ENCODE measurements at regions not wholly inside any gene's neighbourhood (a gene's known extent, or its start where the extent isn't known, plus 50 kb on each side); places are given as distances from the start of the nearest gene placed in this dataset.

DNA sequence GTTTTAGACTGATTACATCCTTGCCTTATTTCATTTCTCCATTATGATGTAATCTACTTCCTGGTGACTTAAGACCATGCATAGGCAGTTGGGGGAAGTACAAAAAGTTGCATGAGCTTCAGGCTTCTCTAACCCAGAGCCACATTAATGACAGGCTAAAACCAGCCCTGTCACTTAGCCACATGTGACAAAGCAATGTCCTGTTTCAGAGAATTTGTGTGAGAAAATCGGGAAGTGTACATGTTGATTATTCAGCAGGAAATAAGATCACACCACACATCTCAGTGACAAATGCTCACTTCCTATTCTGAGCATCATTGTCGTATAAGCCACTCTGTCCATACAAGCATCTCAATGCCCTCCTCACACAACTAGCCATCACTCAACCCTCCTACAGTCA, 98.5 kb upstream of the MAGEB16 start:
- no peaks in the 10 kb centered on the region for H3K9me3 ChIP-seq (ENCODE audit: control insufficient read depth, insufficient read depth, low read depth, low read length)
- DNase-seq (ENCODE audit: low read depth, low spot score) (no peak), ATAC-seq (no peak)
- ChIA-PET POLR2A (no interaction called here), CTCF (no interaction called here)
- TF ChIP-seq TCF7L2 (IDR thresholded peaks at IDR 0.05; ENCODE audit: low read depth, low read length) (no peak), POLR2AphosphoS5 (IDR thresholded peaks at IDR 0.05; ENCODE audit: low read depth, low read length) (no peak), SIN3A (IDR thresholded peaks at IDR 0.05; ENCODE audit: borderline replicate concordance, insufficient read depth, low read depth, low read length) (no peak)
- TF ChIP-seq, protein P1, sequence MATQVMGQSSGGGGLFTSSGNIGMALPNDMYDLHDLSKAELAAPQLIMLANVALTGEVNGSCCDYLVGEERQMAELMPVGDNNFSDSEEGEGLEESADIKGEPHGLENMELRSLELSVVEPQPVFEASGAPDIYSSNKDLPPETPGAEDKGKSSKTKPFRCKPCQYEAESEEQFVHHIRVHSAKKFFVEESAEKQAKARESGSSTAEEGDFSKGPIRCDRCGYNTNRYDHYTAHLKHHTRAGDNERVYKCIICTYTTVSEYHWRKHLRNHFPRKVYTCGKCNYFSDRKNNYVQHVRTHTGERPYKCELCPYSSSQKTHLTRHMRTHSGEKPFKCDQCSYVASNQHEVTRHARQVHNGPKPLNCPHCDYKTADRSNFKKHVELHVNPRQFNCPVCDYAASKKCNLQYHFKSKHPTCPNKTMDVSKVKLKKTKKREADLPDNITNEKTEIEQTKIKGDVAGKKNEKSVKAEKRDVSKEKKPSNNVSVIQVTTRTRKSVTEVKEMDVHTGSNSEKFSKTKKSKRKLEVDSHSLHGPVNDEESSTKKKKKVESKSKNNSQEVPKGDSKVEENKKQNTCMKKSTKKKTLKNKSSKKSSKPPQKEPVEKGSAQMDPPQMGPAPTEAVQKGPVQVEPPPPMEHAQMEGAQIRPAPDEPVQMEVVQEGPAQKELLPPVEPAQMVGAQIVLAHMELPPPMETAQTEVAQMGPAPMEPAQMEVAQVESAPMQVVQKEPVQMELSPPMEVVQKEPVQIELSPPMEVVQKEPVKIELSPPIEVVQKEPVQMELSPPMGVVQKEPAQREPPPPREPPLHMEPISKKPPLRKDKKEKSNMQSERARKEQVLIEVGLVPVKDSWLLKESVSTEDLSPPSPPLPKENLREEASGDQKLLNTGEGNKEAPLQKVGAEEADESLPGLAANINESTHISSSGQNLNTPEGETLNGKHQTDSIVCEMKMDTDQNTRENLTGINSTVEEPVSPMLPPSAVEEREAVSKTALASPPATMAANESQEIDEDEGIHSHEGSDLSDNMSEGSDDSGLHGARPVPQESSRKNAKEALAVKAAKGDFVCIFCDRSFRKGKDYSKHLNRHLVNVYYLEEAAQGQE (IDR thresholded peaks at IDR 0.05; ENCODE audit: insufficient read depth in 1 of 2, low read depth in 2 of 2, low read length in 1 of 2) = no peak
- TF ChIP-seq, protein P2, sequence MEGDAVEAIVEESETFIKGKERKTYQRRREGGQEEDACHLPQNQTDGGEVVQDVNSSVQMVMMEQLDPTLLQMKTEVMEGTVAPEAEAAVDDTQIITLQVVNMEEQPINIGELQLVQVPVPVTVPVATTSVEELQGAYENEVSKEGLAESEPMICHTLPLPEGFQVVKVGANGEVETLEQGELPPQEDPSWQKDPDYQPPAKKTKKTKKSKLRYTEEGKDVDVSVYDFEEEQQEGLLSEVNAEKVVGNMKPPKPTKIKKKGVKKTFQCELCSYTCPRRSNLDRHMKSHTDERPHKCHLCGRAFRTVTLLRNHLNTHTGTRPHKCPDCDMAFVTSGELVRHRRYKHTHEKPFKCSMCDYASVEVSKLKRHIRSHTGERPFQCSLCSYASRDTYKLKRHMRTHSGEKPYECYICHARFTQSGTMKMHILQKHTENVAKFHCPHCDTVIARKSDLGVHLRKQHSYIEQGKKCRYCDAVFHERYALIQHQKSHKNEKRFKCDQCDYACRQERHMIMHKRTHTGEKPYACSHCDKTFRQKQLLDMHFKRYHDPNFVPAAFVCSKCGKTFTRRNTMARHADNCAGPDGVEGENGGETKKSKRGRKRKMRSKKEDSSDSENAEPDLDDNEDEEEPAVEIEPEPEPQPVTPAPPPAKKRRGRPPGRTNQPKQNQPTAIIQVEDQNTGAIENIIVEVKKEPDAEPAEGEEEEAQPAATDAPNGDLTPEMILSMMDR (IDR thresholded peaks at IDR 0.05) = no peak
- no peaks in the 10 kb centered on the region for H3K27me3 ChIP-seq (ENCODE audit: control insufficient read depth, insufficient read depth, low read length)
- BruUV-seq (replicated peaks) = no TSS peak
- no peaks in the 10 kb centered on the region for H3K36me3 ChIP-seq (ENCODE audit: control insufficient read depth, insufficient read depth, low read length)
- H3K4me1 ChIP-seq (ENCODE audit: control insufficient read depth, insufficient read depth, low read length) = no peaks in the 10 kb centered on the region
- intact Hi-C loops (cut with micrococcal nuclease; ENCODE audit: unreplicated experiment) (no loop called here), in situ Hi-C loops (cut with HindIII; ENCODE audit: low pct_unique_long_range_greater_than_20kb, low sequenced_read_pairs) (no loop called here)
- no peak overlapping the region for H3K4me3 ChIP-seq (ENCODE audit: low read depth in 2 of 2, low read length in 2 of 2)
- H3K27ac ChIP-seq (ENCODE audit: low read length) = no peak overlapping the region

DNA sequence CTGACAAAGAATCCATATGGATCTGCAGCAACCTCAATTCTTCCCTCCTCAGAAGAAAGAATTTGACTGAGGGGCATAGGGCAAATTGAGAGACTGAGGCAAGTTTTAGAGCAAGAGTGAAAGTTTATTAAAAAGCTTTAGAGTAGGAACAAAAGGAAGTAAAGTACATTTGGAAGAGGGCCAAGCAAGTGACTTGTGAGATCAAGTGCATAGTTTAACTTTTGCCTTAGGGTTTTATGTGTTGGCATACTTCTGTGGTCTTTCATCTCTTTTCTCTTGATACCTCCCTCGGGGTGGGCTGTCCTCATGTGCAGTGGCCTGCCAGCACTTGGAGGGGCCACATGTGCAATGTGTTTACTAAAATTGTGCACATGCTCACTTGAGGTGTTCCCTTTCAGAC, 98.0 kb upstream of the MAGEB16 start:
- no TSS peak for BruUV-seq (replicated peaks)
- in situ Hi-C loops (cut with HindIII; ENCODE audit: low pct_unique_long_range_greater_than_20kb, low sequenced_read_pairs) (no loop called here), intact Hi-C loops (cut with micrococcal nuclease; ENCODE audit: unreplicated experiment) (no loop called here)
- Histone ChIP-seq H3K4me3 (ENCODE audit: low read depth in 2 of 2, low read length in 2 of 2) (no peak overlapping the region), H3K4me1 (ENCODE audit: control insufficient read depth, insufficient read depth, low read length) (no peaks in the 10 kb centered on the region), H3K27ac (ENCODE audit: low read length) (no peak overlapping the region), H3K9me3 (ENCODE audit: control insufficient read depth, insufficient read depth, low read depth, low read length) (no peaks in the 10 kb centered on the region), H3K27me3 (ENCODE audit: control insufficient read depth, insufficient read depth, low read length) (no peaks in the 10 kb centered on the region), H3K36me3 (ENCODE audit: control insufficient read depth, insufficient read depth, low read length) (no peaks in the 10 kb centered on the region)
- ChIA-PET POLR2A (no interaction called here), CTCF (no interaction called here)
- TF ChIP-seq, protein P2 (IDR thresholded peaks at IDR 0.05) = no peak
- TF ChIP-seq TCF7L2 (IDR thresholded peaks at IDR 0.05; ENCODE audit: low read depth, low read length) = no peak
- TF ChIP-seq, protein P1 (IDR thresholded peaks at IDR 0.05; ENCODE audit: insufficient read depth in 1 of 2, low read depth in 2 of 2, low read length in 1 of 2) = no peak
- DNase-seq (ENCODE audit: low read depth, low spot score) = no peak
- ATAC-seq = no peak

All from Panc1 (cell line).